Tibial artery (tissue), 4 donors: ENCODE measurements at regions not wholly inside any gene's neighbourhood (a gene's known extent, or its start where the extent isn't known, plus 50 kb on each side); places are given as distances from the start of the nearest gene placed in this dataset.
"Not testable (repeated sequence)": the region's sequence is repeated elsewhere in the genome, so short reads cannot be mapped to it uniquely, and the experiment has no call there.

ENCODE experiments used
- DNase-seq, 2 donors: peaks; one replicate each; pipeline ENCODE4 v3.0.0-alpha.2; 2019
- H3K27ac ChIP-seq, 2 donors: fragments of 200-600 bp; sonication (generic) in 1 of 2; 1 replicate in 1 of 2; 2 replicates in 1 of 2; pipeline ENCODE4 v1.5.1; 2018 to 2019; ENCODE audit warnings: mild to moderate bottlenecking in 1 of 2
- H3K27me3 ChIP-seq, 2 donors: fragments of 200-600 bp; sonication (generic) in 1 of 2; one replicate each; pipeline versions ENCODE4 v1.5.1 to v1.6.0; 2016 to 2019
- H3K36me3 ChIP-seq, 3 donors: fragments of 200-600 bp; sonication (generic) in 2 of 3; one replicate each; pipeline ENCODE4 v1.5.1; 2016 to 2019; ENCODE audit warnings: mild to moderate bottlenecking in 2 of 3
- H3K4me1 ChIP-seq, 4 donors: fragments of 200-600 bp; sonication (generic) in 2 of 4; 1 replicate in 3 of 4; 2 replicates in 1 of 4; pipeline ENCODE4 v1.5.1; 2016 to 2019
- H3K4me3 ChIP-seq, 2 donors: fragments of 200-600 bp; sonication (generic) in 1 of 2; 1 replicate in 1 of 2; 2 replicates in 1 of 2; pipeline ENCODE4 v1.5.1; 2018 to 2019; ENCODE audit warnings: mild to moderate bottlenecking in 2 of 2
- H3K9me3 ChIP-seq, 3 donors: fragments of 200-600 bp; sonication (generic) in 1 of 3; one replicate each; pipeline ENCODE4 v1.5.1; 2016 to 2019
- CTCF ChIP-seq, 2 experiments: fragments of 200-600 bp in 1 of 2; fragments of 450-650 bp in 1 of 2; IDR thresholded peaks; one replicate each; pipeline ENCODE4 v1.5.1; 2017 to 2019; ENCODE audit warnings: antibody characterized with exemption in 2 of 2, mild to moderate bottlenecking in 1 of 2, moderate library complexity in 1 of 2
- intact Hi-C: fragments of 100-400 bp; cut with DNase I; formaldehyde crosslinking; loops from one replicate; pipeline ENCODE4 v1.15.0; 2023; ENCODE audit warnings: low total_unique reads

GRCh38 chr1:56123826-56124225, 455.5 kb downstream of the PLPP3 start:
- no peak for DNase-seq
- TF ChIP-seq CTCF (IDR thresholded peaks at IDR 0.05), result no peak
- Histone ChIP-seq H3K27me3 (no peaks in the 10 kb centered on the region), H3K27ac (no peak overlapping the region), H3K4me1 (peaks cover 0 to 5% (median 0%) of the 10 kb centered on the region in 4 donors), H3K4me3 (no peak overlapping the region), H3K36me3 (no peaks in the 10 kb centered on the region), H3K9me3 (peaks cover 0 to 6% (median 0%) of the 10 kb centered on the region in 3 donors)
- intact Hi-C loops, result no loop called here

- H3K27me3 ChIP-seq, result no peaks in the 10 kb centered on the region
- H3K4me1 ChIP-seq, result peaks cover 0 to 5% (median 0%) of the 10 kb centered on the region in 4 donors
- intact Hi-C loops, result no loop called here
- H3K4me3 ChIP-seq, result no peak overlapping the region
- no peak for TF ChIP-seq CTCF (IDR thresholded peaks at IDR 0.05)
- H3K9me3 ChIP-seq, result peaks cover 0 to 6% (median 0%) of the 10 kb centered on the region in 3 donors
- H3K27ac ChIP-seq, result no peak overlapping the region
- no peaks in the 10 kb centered on the region for H3K36me3 ChIP-seq
- no peak for DNase-seq
These were observed 455.9 kb downstream of the PLPP3 start for GRCh38 chr1:56123421-56123820.

- TF ChIP-seq CTCF (IDR thresholded peaks at IDR 0.05), result no peak
- H3K27me3 ChIP-seq, result no peaks in the 10 kb centered on the region
- no peak overlapping the region for H3K27ac ChIP-seq
- H3K4me1 ChIP-seq, result no peaks in the 10 kb centered on the region
- intact Hi-C loops, result no loop called here
- H3K9me3 ChIP-seq, result peaks cover 0 to 6% (median 0%) of the 10 kb centered on the region in 3 donors
- no peak overlapping the region for H3K4me3 ChIP-seq
- H3K36me3 ChIP-seq, result no peaks in the 10 kb centered on the region
- DNase-seq, result no peak
These were observed 459.3 kb downstream of the PLPP3 start for GRCh38 chr1:56120021-56120420.

GRCh38 chr1:56118676-56119075, 460.7 kb downstream of the PLPP3 start:
- H3K36me3 ChIP-seq, intact Hi-C loops, H3K27me3 ChIP-seq, H3K4me3 ChIP-seq, DNase-seq, H3K9me3 ChIP-seq, H3K27ac ChIP-seq, H3K4me1 ChIP-seq: not testable (repeated sequence)

GRCh38 chr1:56115701-56116100, 463.7 kb downstream of the PLPP3 start:
- Histone ChIP-seq H3K4me3 (no peak overlapping the region), H3K9me3 (peaks cover 0 to 3% (median 0%) of the 10 kb centered on the region in 3 donors), H3K27me3 (no peaks in the 10 kb centered on the region), H3K27ac (no peak overlapping the region), H3K36me3 (no peaks in the 10 kb centered on the region), H3K4me1 (no peaks in the 10 kb centered on the region)
- DNase-seq, result no peak
- TF ChIP-seq CTCF (IDR thresholded peaks at IDR 0.05), result no peak
- intact Hi-C loops, result no loop called here

GRCh38 chr1:56113679-56114078, 465.7 kb downstream of the PLPP3 start:
- Histone ChIP-seq H3K36me3 (no peaks in the 10 kb centered on the region), H3K9me3 (peaks cover 0 to 5% (median 0%) of the 10 kb centered on the region in 3 donors), H3K4me1 (no peaks in the 10 kb centered on the region), H3K27ac (no peak overlapping the region), H3K27me3 (no peaks in the 10 kb centered on the region), H3K4me3 (no peak overlapping the region)
- no peak for TF ChIP-seq CTCF (IDR thresholded peaks at IDR 0.05)
- no peak for DNase-seq
- intact Hi-C loops, result no loop called here
